ENCODE measurements at regions not wholly inside any gene's neighbourhood (a gene's known extent, or its start where the extent isn't known, plus 50 kb on each side); places are given as distances from the start of the nearest gene placed in this dataset.
"Not testable (repeated sequence)": the region's sequence is repeated elsewhere in the genome, so short reads cannot be mapped to it uniquely, and the experiment has no call there.

GRCh38 chr12:83919081-83919480 lies 993.5 kb downstream of the SLC6A15 start:
- DNase-seq (no peak), ATAC-seq (no peak)
- intact Hi-C loops (cut with micrococcal nuclease), result no loop called here
- H3K4me1 ChIP-seq (ENCODE audit: control insufficient read depth in 2 of 2, insufficient read depth in 2 of 2, low read length in 2 of 2), result no peaks in the 10 kb centered on the region
- Mint-ChIP-seq H3K27me3 (no peaks in the 10 kb centered on the region), H3K4me3 (no peak overlapping the region), H3K9me3 (no peaks in the 10 kb centered on the region), H3K27ac (no peak overlapping the region), H3K36me3 (no peaks in the 10 kb centered on the region), H3K4me1 (no peaks in the 10 kb centered on the region)
- no peaks in the 10 kb centered on the region for H3K27me3 ChIP-seq (ENCODE audit: control insufficient read depth in 2 of 2, insufficient read depth in 2 of 2, low read length in 2 of 2)
- no peak overlapping the region for H3K4me3 ChIP-seq (ENCODE audit: low read length)
- ChIA-PET CTCF (no interaction called here), POLR2A (no interaction called here)
- no peak overlapping the region for H3K27ac ChIP-seq (ENCODE audit: low read depth, low read length)
- H3K9me3 ChIP-seq (ENCODE audit: control insufficient read depth in 2 of 3, low read length in 3 of 3), result no peaks in the 10 kb centered on the region
- no peaks in the 10 kb centered on the region for H3K36me3 ChIP-seq (ENCODE audit: control insufficient read depth in 2 of 3, insufficient read depth in 3 of 3, low read length in 3 of 3)

GRCh38 chr12:83904175-83904574 lies 1008.4 kb downstream of the SLC6A15 start:
- no peak for DNase-seq
- no peaks in the 10 kb centered on the region for H3K4me1 ChIP-seq (ENCODE audit: control insufficient read depth in 2 of 2, insufficient read depth in 2 of 2, low read length in 2 of 2)
- Mint-ChIP-seq H3K27me3 (no peaks in the 10 kb centered on the region), H3K9me3 (peaks cover 1 to 17% (median 7%) of the 10 kb centered on the region in 11 donors), H3K36me3 (no peaks in the 10 kb centered on the region), H3K27ac (no peak overlapping the region), H3K4me3 (no peak overlapping the region), H3K4me1 (no peaks in the 10 kb centered on the region)
- H3K9me3 ChIP-seq (ENCODE audit: control insufficient read depth in 2 of 3, low read length in 3 of 3), result no peaks in the 10 kb centered on the region
- H3K36me3 ChIP-seq (ENCODE audit: control insufficient read depth in 2 of 3, insufficient read depth in 3 of 3, low read length in 3 of 3), result no peaks in the 10 kb centered on the region
- POLR2A ChIA-PET, result no interaction called here
- CTCF ChIA-PET, result no interaction called here
- no peak for ATAC-seq
- no peaks in the 10 kb centered on the region for H3K27me3 ChIP-seq (ENCODE audit: control insufficient read depth in 2 of 2, insufficient read depth in 2 of 2, low read length in 2 of 2)
- no peak overlapping the region for H3K27ac ChIP-seq (ENCODE audit: low read depth, low read length)
- intact Hi-C loops (cut with micrococcal nuclease), result no loop called here
- no peak overlapping the region for H3K4me3 ChIP-seq (ENCODE audit: low read length)

GRCh38 chr12:83896416-83896815 lies 1016.2 kb downstream of the SLC6A15 start:
- Mint-ChIP-seq H3K4me3 (no peak overlapping the region), H3K9me3 (peaks cover 0 to 13% (median 7%) of the 10 kb centered on the region in 11 donors), H3K27me3 (no peaks in the 10 kb centered on the region), H3K36me3 (no peaks in the 10 kb centered on the region), H3K4me1 (no peaks in the 10 kb centered on the region), H3K27ac (no peak overlapping the region)
- intact Hi-C loops (cut with micrococcal nuclease), result no loop called here
- no peak for ATAC-seq
- H3K9me3 ChIP-seq (ENCODE audit: control insufficient read depth in 2 of 3, low read length in 3 of 3), result no peaks in the 10 kb centered on the region
- ChIA-PET POLR2A (no interaction called here), CTCF (no interaction called here)
- no peaks in the 10 kb centered on the region for H3K4me1 ChIP-seq (ENCODE audit: control insufficient read depth in 2 of 2, insufficient read depth in 2 of 2, low read length in 2 of 2)
- no peak for DNase-seq
- no peaks in the 10 kb centered on the region for H3K27me3 ChIP-seq (ENCODE audit: control insufficient read depth in 2 of 2, insufficient read depth in 2 of 2, low read length in 2 of 2)
- no peaks in the 10 kb centered on the region for H3K36me3 ChIP-seq (ENCODE audit: control insufficient read depth in 2 of 3, insufficient read depth in 3 of 3, low read length in 3 of 3)
- H3K4me3 ChIP-seq (ENCODE audit: low read length), result no peak overlapping the region
- H3K27ac ChIP-seq (ENCODE audit: low read depth, low read length), result no peak overlapping the region

- no peak overlapping the region for H3K4me3 Mint-ChIP-seq
- Histone ChIP-seq H3K27ac (ENCODE audit: low read depth, low read length) (no peak overlapping the region), H3K36me3 (ENCODE audit: control insufficient read depth in 2 of 3, insufficient read depth in 3 of 3, low read length in 3 of 3) (no peaks in the 10 kb centered on the region), H3K27me3 (ENCODE audit: control insufficient read depth in 2 of 2, insufficient read depth in 2 of 2, low read length in 2 of 2) (no peaks in the 10 kb centered on the region), H3K4me3 (ENCODE audit: low read length) (no peak overlapping the region), H3K4me1 (ENCODE audit: control insufficient read depth in 2 of 2, insufficient read depth in 2 of 2, low read length in 2 of 2) (no peaks in the 10 kb centered on the region), H3K9me3 (ENCODE audit: control insufficient read depth in 2 of 3, low read length in 3 of 3) (no peaks in the 10 kb centered on the region)
- ChIA-PET POLR2A (no interaction called here), CTCF (no interaction called here)
- H3K4me1 Mint-ChIP-seq, result no peaks in the 10 kb centered on the region
- H3K9me3 Mint-ChIP-seq, result peaks cover 0 to 12% (median 2%) of the 10 kb centered on the region in 11 donors
- intact Hi-C loops (cut with micrococcal nuclease), result no loop called here
- DNase-seq, result no peak
- no peaks in the 10 kb centered on the region for H3K36me3 Mint-ChIP-seq
- no peaks in the 10 kb centered on the region for H3K27me3 Mint-ChIP-seq
- no peak overlapping the region for H3K27ac Mint-ChIP-seq
- ATAC-seq, result no peak
These were observed 1019.5 kb downstream of the SLC6A15 start for GRCh38 chr12:83893101-83893500.

- Histone ChIP-seq H3K9me3 (ENCODE audit: control insufficient read depth in 2 of 3, low read length in 3 of 3) (no peaks in the 10 kb centered on the region), H3K27ac (ENCODE audit: low read depth, low read length) (no peak overlapping the region), H3K4me3 (ENCODE audit: low read length) (no peak overlapping the region), H3K36me3 (ENCODE audit: control insufficient read depth in 2 of 3, insufficient read depth in 3 of 3, low read length in 3 of 3) (no peaks in the 10 kb centered on the region), H3K4me1 (ENCODE audit: control insufficient read depth in 2 of 2, insufficient read depth in 2 of 2, low read length in 2 of 2) (no peaks in the 10 kb centered on the region), H3K27me3 (ENCODE audit: control insufficient read depth in 2 of 2, insufficient read depth in 2 of 2, low read length in 2 of 2) (no peaks in the 10 kb centered on the region)
- Mint-ChIP-seq H3K36me3 (no peaks in the 10 kb centered on the region), H3K4me1 (peaks cover 0 to 2% (median 0%) of the 10 kb centered on the region in 7 donors), H3K4me3 (no peak overlapping the region), H3K9me3 (peaks cover 0 to 12% (median 4%) of the 10 kb centered on the region in 11 donors), H3K27ac (no peak overlapping the region), H3K27me3 (no peaks in the 10 kb centered on the region)
- DNase-seq (no peak), ATAC-seq (no peak)
- intact Hi-C loops (cut with micrococcal nuclease), result no loop called here
- ChIA-PET CTCF (no interaction called here), POLR2A (no interaction called here)
These were observed 1022.9 kb downstream of the SLC6A15 start for GRCh38 chr12:83889745-83890144.

- Mint-ChIP-seq H3K4me1 (peaks cover 0 to 2% (median 0%) of the 10 kb centered on the region in 7 donors), H3K4me3 (no peak overlapping the region), H3K36me3 (no peaks in the 10 kb centered on the region), H3K9me3 (peaks cover 0 to 5% (median 4%) of the 10 kb centered on the region in 11 donors), H3K27ac (no peak overlapping the region), H3K27me3 (no peaks in the 10 kb centered on the region)
- H3K27me3 ChIP-seq (ENCODE audit: control insufficient read depth in 2 of 2, insufficient read depth in 2 of 2, low read length in 2 of 2), result no peaks in the 10 kb centered on the region
- H3K36me3 ChIP-seq (ENCODE audit: control insufficient read depth in 2 of 3, insufficient read depth in 3 of 3, low read length in 3 of 3), result no peaks in the 10 kb centered on the region
- no peaks in the 10 kb centered on the region for H3K9me3 ChIP-seq (ENCODE audit: control insufficient read depth in 2 of 3, low read length in 3 of 3)
- H3K4me1 ChIP-seq (ENCODE audit: control insufficient read depth in 2 of 2, insufficient read depth in 2 of 2, low read length in 2 of 2), result no peaks in the 10 kb centered on the region
- CTCF ChIA-PET, result no interaction called here
- H3K4me3 ChIP-seq (ENCODE audit: low read length), result no peak overlapping the region
- no peak for ATAC-seq
- no peak for DNase-seq
- POLR2A ChIA-PET, result no interaction called here
- intact Hi-C loops (cut with micrococcal nuclease), result no loop called here
- no peak overlapping the region for H3K27ac ChIP-seq (ENCODE audit: low read depth, low read length)
These were observed 1026.1 kb downstream of the SLC6A15 start for GRCh38 chr12:83886479-83886878.

- H3K4me1 Mint-ChIP-seq; H3K27me3 ChIP-seq (ENCODE audit: control insufficient read depth in 2 of 2, insufficient read depth in 2 of 2, low read length in 2 of 2); H3K9me3 ChIP-seq (ENCODE audit: control insufficient read depth in 2 of 3, low read length in 3 of 3); H3K4me3 ChIP-seq (ENCODE audit: low read length); H3K27me3 Mint-ChIP-seq; H3K27ac Mint-ChIP-seq; H3K36me3 Mint-ChIP-seq; H3K36me3 ChIP-seq (ENCODE audit: control insufficient read depth in 2 of 3, insufficient read depth in 3 of 3, low read length in 3 of 3); intact Hi-C loops (cut with micrococcal nuclease); CTCF ChIA-PET; H3K27ac ChIP-seq (ENCODE audit: low read depth, low read length); POLR2A ChIA-PET; ATAC-seq; H3K9me3 Mint-ChIP-seq; H3K4me1 ChIP-seq (ENCODE audit: control insufficient read depth in 2 of 2, insufficient read depth in 2 of 2, low read length in 2 of 2); DNase-seq; H3K4me3 Mint-ChIP-seq: not testable (repeated sequence)
These were observed 1041.5 kb downstream of the SLC6A15 start for GRCh38 chr12:83870921-83871599.
